ENCODE measurements at regions not wholly inside any gene's neighbourhood (a gene's known extent, or its start where the extent isn't known, plus 50 kb on each side); places are given as distances from the start of the nearest gene placed in this dataset.

DNA sequence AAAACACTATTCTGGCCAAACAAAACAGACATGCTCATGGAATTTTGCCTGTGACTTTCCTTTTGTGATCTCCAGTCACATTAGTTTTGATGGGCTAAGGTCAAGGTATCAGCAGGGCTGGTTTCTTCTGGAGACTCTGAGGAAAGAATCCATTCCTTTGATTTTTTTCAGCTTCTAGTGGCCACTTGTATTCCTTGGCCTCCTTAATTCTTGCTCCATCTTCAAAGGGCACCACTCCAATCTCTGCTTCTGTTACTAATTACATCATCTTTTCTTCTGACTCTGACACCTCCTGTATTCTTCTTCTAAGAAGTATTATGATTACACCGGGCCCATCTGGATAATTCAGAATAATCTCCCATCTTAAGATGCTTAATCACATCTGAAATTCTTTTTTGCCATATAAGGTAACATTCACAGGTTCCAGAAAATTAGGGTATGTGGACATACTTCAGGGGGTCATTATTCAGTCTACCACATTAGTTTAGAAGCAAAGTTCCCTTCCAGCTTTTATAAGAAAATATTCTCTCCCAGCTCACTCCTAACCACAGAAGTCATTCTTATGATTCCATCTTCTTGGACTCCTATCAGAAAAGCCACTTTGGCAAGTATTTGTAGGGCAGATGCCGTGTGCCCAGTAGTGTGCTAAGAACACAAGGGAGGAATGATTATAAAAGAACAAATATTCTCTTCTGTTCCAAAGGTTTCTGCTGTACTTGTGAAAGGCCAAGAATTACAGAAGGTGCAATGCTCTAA lies 56.4 kb upstream of the FSHB start:
- H3K4me2 ChIP-seq (ENCODE audit: insufficient read depth, insufficient read length, low read length): no peak overlapping the region
- no CpG with 5 or more reads among the region's 2 CpGs for WGBS (ENCODE audit: extremely low coverage, insufficient read length, low lambda C conversion rate)
- no peak overlapping the region for H3K14ac ChIP-seq (ENCODE audit: insufficient read depth, low read length)
- TF ChIP-seq, protein P1, sequence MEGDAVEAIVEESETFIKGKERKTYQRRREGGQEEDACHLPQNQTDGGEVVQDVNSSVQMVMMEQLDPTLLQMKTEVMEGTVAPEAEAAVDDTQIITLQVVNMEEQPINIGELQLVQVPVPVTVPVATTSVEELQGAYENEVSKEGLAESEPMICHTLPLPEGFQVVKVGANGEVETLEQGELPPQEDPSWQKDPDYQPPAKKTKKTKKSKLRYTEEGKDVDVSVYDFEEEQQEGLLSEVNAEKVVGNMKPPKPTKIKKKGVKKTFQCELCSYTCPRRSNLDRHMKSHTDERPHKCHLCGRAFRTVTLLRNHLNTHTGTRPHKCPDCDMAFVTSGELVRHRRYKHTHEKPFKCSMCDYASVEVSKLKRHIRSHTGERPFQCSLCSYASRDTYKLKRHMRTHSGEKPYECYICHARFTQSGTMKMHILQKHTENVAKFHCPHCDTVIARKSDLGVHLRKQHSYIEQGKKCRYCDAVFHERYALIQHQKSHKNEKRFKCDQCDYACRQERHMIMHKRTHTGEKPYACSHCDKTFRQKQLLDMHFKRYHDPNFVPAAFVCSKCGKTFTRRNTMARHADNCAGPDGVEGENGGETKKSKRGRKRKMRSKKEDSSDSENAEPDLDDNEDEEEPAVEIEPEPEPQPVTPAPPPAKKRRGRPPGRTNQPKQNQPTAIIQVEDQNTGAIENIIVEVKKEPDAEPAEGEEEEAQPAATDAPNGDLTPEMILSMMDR (conservative IDR thresholded peaks at IDR 0.05): no peak
- no peaks in the 10 kb centered on the region for H3K4me1 ChIP-seq (ENCODE audit: insufficient read depth, low read length)
- H4K91ac ChIP-seq (ENCODE audit: insufficient read length, low read depth, low read length): no peak overlapping the region
- Mint-ChIP-seq H3K4me1 (no peaks in the 10 kb centered on the region), H3K36me3 (ENCODE audit: insufficient read depth in 1 of 3, low read depth in 3 of 3) (peaks cover 7 to 32% (median 16%) of the 10 kb centered on the region in 3 experiments), H3K27ac (no peak overlapping the region), H3K4me3 (no peak overlapping the region), H3K27me3 (ENCODE audit: low read depth) (peaks cover 2% of the 10 kb centered on the region), H3K9me3 (peaks cover 35 to 39% of the 10 kb centered on the region in 2 experiments)
- no peak overlapping the region for H2BK15ac ChIP-seq (ENCODE audit: low read depth, low read length)
- peaks cover 17% of the 10 kb centered on the region for H3K9me3 ChIP-seq (ENCODE audit: control insufficient read depth, low read depth, low read length)
- H2BK12ac ChIP-seq (ENCODE audit: insufficient read length, low read depth, low read length): no peak overlapping the region
- no peak overlapping the region for H3T11ph ChIP-seq (ENCODE audit: low read length)
- H2BK5ac ChIP-seq (ENCODE audit: insufficient read length, low read length): no peak overlapping the region
- no peak overlapping the region for H4K5ac ChIP-seq (ENCODE audit: insufficient read length, low read depth, low read length)
- H2BK120ac ChIP-seq (ENCODE audit: low read depth, low read length, poor library complexity, severe bottlenecking): no peak overlapping the region
- H4K8ac ChIP-seq (replicated peaks; ENCODE audit: insufficient read length, low read depth, low read length): no peak overlapping the region
- no peaks in the 10 kb centered on the region for H3K79me2 ChIP-seq (ENCODE audit: insufficient read depth, low read length)
- no peak overlapping the region for H3K56ac ChIP-seq (ENCODE audit: insufficient read length, low read depth, low read length)
- no peak overlapping the region for H3K4ac ChIP-seq (ENCODE audit: low read depth, low read length)
- H3K9ac ChIP-seq (ENCODE audit: extremely low read depth, insufficient read length, low read length): no peak overlapping the region
- H4K20me1 ChIP-seq (ENCODE audit: control insufficient read depth, insufficient read depth, insufficient read length): no peaks in the 10 kb centered on the region
- H2AFZ ChIP-seq (ENCODE audit: low read length): no peak overlapping the region
- DNase-seq: no peak
- no peak overlapping the region for H3K18ac ChIP-seq (ENCODE audit: insufficient read length, low read depth, low read length)
- no peaks in the 10 kb centered on the region for H3K27me3 ChIP-seq (ENCODE audit: insufficient read depth, low read length)
- H3K23ac ChIP-seq (ENCODE audit: insufficient read length, low read depth, low read length): no peak overlapping the region
- H3K27ac ChIP-seq (ENCODE audit: insufficient read length, low read depth, low read length): no peak overlapping the region
- no peaks in the 10 kb centered on the region for H3K23me2 ChIP-seq (ENCODE audit: insufficient read length, low read depth, low read length, poor library complexity, severe bottlenecking)
- no peak overlapping the region for H2AK5ac ChIP-seq (ENCODE audit: insufficient read length, low read length)
- no peaks in the 10 kb centered on the region for H3K79me1 ChIP-seq (ENCODE audit: insufficient read depth, low read depth, low read length, poor library complexity, severe bottlenecking)
- no peak overlapping the region for H2BK20ac ChIP-seq (ENCODE audit: low read depth, low read length, poor library complexity, severe bottlenecking)

All from H9 (cell line).